ENCODE measurements at regions not wholly inside any gene's neighbourhood (a gene's known extent, or its start where the extent isn't known, plus 50 kb on each side); places are given as distances from the start of the nearest gene placed in this dataset.

- POLR2A ChIA-PET = no interaction called here
- no CpG with 5 or more reads among the region's 3 CpGs for WGBS (ENCODE audit: insufficient coverage)
- Mint-ChIP-seq H3K27me3 (peaks cover 0 to 3% of the 10 kb centered on the region in 2 donors), H3K27ac (no peak overlapping the region), H3K36me3 (no peaks in the 10 kb centered on the region), H3K4me3 (no peak overlapping the region), H3K4me1 (no peaks in the 10 kb centered on the region), H3K9me3 (no peaks in the 10 kb centered on the region)
- H3K36me3 ChIP-seq (ENCODE audit: control insufficient read depth in 2 of 2, extremely low read depth in 1 of 2, insufficient read depth in 1 of 2, low read length in 1 of 2) = no peaks in the 10 kb centered on the region
- H3K4me3 ChIP-seq (ENCODE audit: control insufficient read depth in 1 of 2, extremely low read depth in 1 of 2, low read length in 1 of 2) = no peak overlapping the region
- no peak overlapping the region for H3K27ac ChIP-seq (ENCODE audit: low read length)
- no peaks in the 10 kb centered on the region for H3K27me3 ChIP-seq (replicated peaks in 1 of 2; ENCODE audit: control insufficient read depth in 2 of 2, extremely low read depth in 1 of 2, insufficient read depth in 2 of 2, low read length in 1 of 2)
- DNase-seq (no peak), ATAC-seq (replicated peaks in 1 of 4) (no peak)
- H3K9me3 ChIP-seq = no peaks in the 10 kb centered on the region
- CTCF ChIA-PET = no interaction called here
- no peaks in the 10 kb centered on the region for H3K4me1 ChIP-seq (ENCODE audit: control insufficient read depth in 1 of 2, extremely low read depth in 1 of 2, insufficient read depth in 2 of 2, low read length in 2 of 2)
These were observed 478.8 kb upstream of the MAGEB18 start for GRCh38 chrX:25659317-25659716.

GRCh38 chrX:25663701-25664100 is 474.4 kb upstream of the MAGEB18 start:
- Histone ChIP-seq H3K27ac (ENCODE audit: low read length) (no peak overlapping the region), H3K36me3 (ENCODE audit: control insufficient read depth in 2 of 2, extremely low read depth in 1 of 2, insufficient read depth in 1 of 2, low read length in 1 of 2) (no peaks in the 10 kb centered on the region), H3K4me1 (ENCODE audit: control insufficient read depth in 1 of 2, extremely low read depth in 1 of 2, insufficient read depth in 2 of 2, low read length in 2 of 2) (no peaks in the 10 kb centered on the region), H3K9me3 (no peaks in the 10 kb centered on the region), H3K27me3 (replicated peaks in 1 of 2; ENCODE audit: control insufficient read depth in 2 of 2, extremely low read depth in 1 of 2, insufficient read depth in 2 of 2, low read length in 1 of 2) (no peaks in the 10 kb centered on the region), H3K4me3 (ENCODE audit: control insufficient read depth in 1 of 2, extremely low read depth in 1 of 2, low read length in 1 of 2) (no peak overlapping the region)
- H3K27me3 Mint-ChIP-seq = peaks cover 0 to 7% of the 10 kb centered on the region in 2 donors
- no peaks in the 10 kb centered on the region for H3K4me1 Mint-ChIP-seq
- DNase-seq (no peak), ATAC-seq (replicated peaks in 1 of 4) (no peak)
- no CpG with 5 or more reads among the region's 5 CpGs for WGBS (ENCODE audit: insufficient coverage)
- CTCF ChIA-PET = no interaction called here
- no peak overlapping the region for H3K27ac Mint-ChIP-seq
- no peaks in the 10 kb centered on the region for H3K9me3 Mint-ChIP-seq
- H3K4me3 Mint-ChIP-seq = no peak overlapping the region
- no peaks in the 10 kb centered on the region for H3K36me3 Mint-ChIP-seq
- POLR2A ChIA-PET = no interaction called here

GRCh38 chrX:25665431-25665830 is 472.7 kb upstream of the MAGEB18 start:
- POLR2A ChIA-PET = no interaction called here
- H3K27ac ChIP-seq (ENCODE audit: low read length) = no peak overlapping the region
- no peaks in the 10 kb centered on the region for H3K36me3 Mint-ChIP-seq
- H3K9me3 Mint-ChIP-seq = no peaks in the 10 kb centered on the region
- H3K27me3 Mint-ChIP-seq = peaks cover 0 to 3% of the 10 kb centered on the region in 2 donors
- no peak for ATAC-seq (replicated peaks in 1 of 4)
- H3K4me1 ChIP-seq (ENCODE audit: control insufficient read depth in 1 of 2, extremely low read depth in 1 of 2, insufficient read depth in 2 of 2, low read length in 2 of 2) = no peaks in the 10 kb centered on the region
- CTCF ChIA-PET = no interaction called here
- no peaks in the 10 kb centered on the region for H3K36me3 ChIP-seq (ENCODE audit: control insufficient read depth in 2 of 2, extremely low read depth in 1 of 2, insufficient read depth in 1 of 2, low read length in 1 of 2)
- no peak overlapping the region for H3K27ac Mint-ChIP-seq
- no peak overlapping the region for H3K4me3 ChIP-seq (ENCODE audit: control insufficient read depth in 1 of 2, extremely low read depth in 1 of 2, low read length in 1 of 2)
- no peaks in the 10 kb centered on the region for H3K9me3 ChIP-seq
- no peaks in the 10 kb centered on the region for H3K27me3 ChIP-seq (replicated peaks in 1 of 2; ENCODE audit: control insufficient read depth in 2 of 2, extremely low read depth in 1 of 2, insufficient read depth in 2 of 2, low read length in 1 of 2)
- DNase-seq = no peak
- 83% methylated on average over 1 of the region's 4 CpGs for WGBS (ENCODE audit: insufficient coverage)
- no peaks in the 10 kb centered on the region for H3K4me1 Mint-ChIP-seq
- no peak overlapping the region for H3K4me3 Mint-ChIP-seq

GRCh38 chrX:25667681-25668080 is 470.5 kb upstream of the MAGEB18 start:
- H3K27me3 Mint-ChIP-seq = peaks cover 0 to 3% of the 10 kb centered on the region in 2 donors
- no peaks in the 10 kb centered on the region for H3K9me3 Mint-ChIP-seq
- DNase-seq (no peak), ATAC-seq (replicated peaks in 1 of 4) (no peak)
- no peaks in the 10 kb centered on the region for H3K36me3 Mint-ChIP-seq
- H3K27ac Mint-ChIP-seq = no peak overlapping the region
- Histone ChIP-seq H3K27me3 (replicated peaks in 1 of 2; ENCODE audit: control insufficient read depth in 2 of 2, extremely low read depth in 1 of 2, insufficient read depth in 2 of 2, low read length in 1 of 2) (no peaks in the 10 kb centered on the region), H3K9me3 (no peaks in the 10 kb centered on the region), H3K36me3 (ENCODE audit: control insufficient read depth in 2 of 2, extremely low read depth in 1 of 2, insufficient read depth in 1 of 2, low read length in 1 of 2) (no peaks in the 10 kb centered on the region), H3K27ac (ENCODE audit: low read length) (no peak overlapping the region), H3K4me3 (ENCODE audit: control insufficient read depth in 1 of 2, extremely low read depth in 1 of 2, low read length in 1 of 2) (no peak overlapping the region), H3K4me1 (ENCODE audit: control insufficient read depth in 1 of 2, extremely low read depth in 1 of 2, insufficient read depth in 2 of 2, low read length in 2 of 2) (no peaks in the 10 kb centered on the region)
- no peaks in the 10 kb centered on the region for H3K4me1 Mint-ChIP-seq
- ChIA-PET CTCF (no interaction called here), POLR2A (no interaction called here)
- no CpG with 5 or more reads among the region's 2 CpGs for WGBS (ENCODE audit: insufficient coverage)
- no peak overlapping the region for H3K4me3 Mint-ChIP-seq

- no peaks in the 10 kb centered on the region for H3K36me3 ChIP-seq (ENCODE audit: control insufficient read depth in 2 of 2, extremely low read depth in 1 of 2, insufficient read depth in 1 of 2, low read length in 1 of 2)
- ChIA-PET CTCF (no interaction called here), POLR2A (no interaction called here)
- Mint-ChIP-seq H3K27ac (no peak overlapping the region), H3K4me3 (no peak overlapping the region), H3K27me3 (no peaks in the 10 kb centered on the region), H3K4me1 (no peaks in the 10 kb centered on the region), H3K9me3 (no peaks in the 10 kb centered on the region), H3K36me3 (no peaks in the 10 kb centered on the region)
- no peaks in the 10 kb centered on the region for H3K9me3 ChIP-seq
- WGBS (ENCODE audit: insufficient coverage) = 94% methylated on average over 2 of the region's 3 CpGs
- ATAC-seq (replicated peaks in 1 of 4) = no peak
- H3K4me3 ChIP-seq (ENCODE audit: control insufficient read depth in 1 of 2, extremely low read depth in 1 of 2, low read length in 1 of 2) = no peak overlapping the region
- H3K27me3 ChIP-seq (replicated peaks in 1 of 2; ENCODE audit: control insufficient read depth in 2 of 2, extremely low read depth in 1 of 2, insufficient read depth in 2 of 2, low read length in 1 of 2) = no peaks in the 10 kb centered on the region
- no peaks in the 10 kb centered on the region for H3K4me1 ChIP-seq (ENCODE audit: control insufficient read depth in 1 of 2, extremely low read depth in 1 of 2, insufficient read depth in 2 of 2, low read length in 2 of 2)
- H3K27ac ChIP-seq (ENCODE audit: low read length) = no peak overlapping the region
- no peak for DNase-seq
These were observed 463.4 kb upstream of the MAGEB18 start for GRCh38 chrX:25674776-25675175.

- H3K4me1 Mint-ChIP-seq = no peaks in the 10 kb centered on the region
- ChIA-PET CTCF (no interaction called here), POLR2A (no interaction called here)
- no peaks in the 10 kb centered on the region for H3K9me3 ChIP-seq
- ATAC-seq (replicated peaks in 1 of 4) (no peak), DNase-seq (no peak)
- no peak overlapping the region for H3K4me3 ChIP-seq (ENCODE audit: control insufficient read depth in 1 of 2, extremely low read depth in 1 of 2, low read length in 1 of 2)
- no peak overlapping the region for H3K4me3 Mint-ChIP-seq
- no peaks in the 10 kb centered on the region for H3K27me3 Mint-ChIP-seq
- no peaks in the 10 kb centered on the region for H3K27me3 ChIP-seq (replicated peaks in 1 of 2; ENCODE audit: control insufficient read depth in 2 of 2, extremely low read depth in 1 of 2, insufficient read depth in 2 of 2, low read length in 1 of 2)
- peaks cover 0 to 6% (median 5%) of the 10 kb centered on the region in 3 donors for H3K9me3 Mint-ChIP-seq
- H3K4me1 ChIP-seq (ENCODE audit: control insufficient read depth in 1 of 2, extremely low read depth in 1 of 2, insufficient read depth in 2 of 2, low read length in 2 of 2) = no peaks in the 10 kb centered on the region
- H3K27ac Mint-ChIP-seq = no peak overlapping the region
- H3K36me3 Mint-ChIP-seq = no peaks in the 10 kb centered on the region
- H3K27ac ChIP-seq (ENCODE audit: low read length) = no peak overlapping the region
- no CpG with 5 or more reads among the region's 1 CpG for WGBS (ENCODE audit: insufficient coverage)
- no peaks in the 10 kb centered on the region for H3K36me3 ChIP-seq (ENCODE audit: control insufficient read depth in 2 of 2, extremely low read depth in 1 of 2, insufficient read depth in 1 of 2, low read length in 1 of 2)
These were observed 436.3 kb upstream of the MAGEB18 start for GRCh38 chrX:25701876-25702275.

- H3K4me3 Mint-ChIP-seq = no peak overlapping the region
- DNase-seq (no peak), ATAC-seq (replicated peaks in 1 of 4) (no peak)
- ChIA-PET POLR2A (no interaction called here), CTCF (no interaction called here)
- no peak overlapping the region for H3K27ac Mint-ChIP-seq
- H3K4me1 Mint-ChIP-seq = no peaks in the 10 kb centered on the region
- H3K9me3 Mint-ChIP-seq = peaks cover 0 to 3% (median 0%) of the 10 kb centered on the region in 3 donors
- no peaks in the 10 kb centered on the region for H3K4me1 ChIP-seq (ENCODE audit: control insufficient read depth in 1 of 2, extremely low read depth in 1 of 2, insufficient read depth in 2 of 2, low read length in 2 of 2)
- WGBS (ENCODE audit: insufficient coverage) = no CpG with 5 or more reads among the region's 2 CpGs
- no peak overlapping the region for H3K4me3 ChIP-seq (ENCODE audit: control insufficient read depth in 1 of 2, extremely low read depth in 1 of 2, low read length in 1 of 2)
- no peaks in the 10 kb centered on the region for H3K9me3 ChIP-seq
- no peak overlapping the region for H3K27ac ChIP-seq (ENCODE audit: low read length)
- no peaks in the 10 kb centered on the region for H3K36me3 ChIP-seq (ENCODE audit: control insufficient read depth in 2 of 2, extremely low read depth in 1 of 2, insufficient read depth in 1 of 2, low read length in 1 of 2)
- H3K27me3 ChIP-seq (replicated peaks in 1 of 2; ENCODE audit: control insufficient read depth in 2 of 2, extremely low read depth in 1 of 2, insufficient read depth in 2 of 2, low read length in 1 of 2) = no peaks in the 10 kb centered on the region
- no peaks in the 10 kb centered on the region for H3K36me3 Mint-ChIP-seq
- H3K27me3 Mint-ChIP-seq = no peaks in the 10 kb centered on the region
These were observed 421.0 kb upstream of the MAGEB18 start for GRCh38 chrX:25717122-25717521.

Data from T-cell (primary cell).